Hematopoietic multipotent progenitor cell treated with erythropoietin and hydrocortisone succinate and interleukin-3 and kit ligand, for 15 days (in vitro differentiated cells): ENCODE measurements at regions not wholly inside any gene's neighbourhood (a gene's known extent, or its start where the extent isn't known, plus 50 kb on each side); places are given as distances from the start of the nearest gene placed in this dataset.
A peak's percentile ranks its signal among the peaks of the same experiment; 100 is the strongest.
"Not testable (repeated sequence)": the region's sequence is repeated elsewhere in the genome, so short reads cannot be mapped to it uniquely, and the experiment has no call there.

Experiments
- DNase-seq: peaks from one replicate; pipeline ENCODE4 v3.0.0-alpha.2; 2015; ENCODE audit warnings: low spot score

GRCh38 chr9:110025551-110026170, 182.3 kb downstream of the C9orf152 start:
- DNase-seq = no peak

- no peak for DNase-seq
Observed at GRCh38 chr9:110027671-110028081, 180.3 kb downstream of the C9orf152 start.

DNA sequence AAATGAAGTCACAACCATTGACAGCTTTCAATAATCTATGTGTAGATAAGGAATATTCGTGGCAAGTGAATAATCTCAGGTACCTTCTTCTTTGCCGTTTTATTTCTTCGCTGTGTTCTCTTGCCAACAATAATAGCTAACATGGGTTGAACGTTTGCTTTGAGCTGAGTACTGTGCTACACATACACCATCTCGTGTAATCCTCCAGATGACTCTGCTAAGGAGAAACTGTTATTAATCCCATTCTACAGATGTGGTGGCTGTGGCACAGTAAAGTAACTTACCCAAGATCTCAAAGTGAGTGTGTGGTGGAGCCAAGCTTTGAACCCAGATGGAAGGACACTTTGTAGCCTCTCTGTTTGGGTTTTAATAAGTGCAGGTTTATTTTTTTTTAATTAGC, 179.7 kb downstream of the C9orf152 start:
- no peak for DNase-seq

DNA sequence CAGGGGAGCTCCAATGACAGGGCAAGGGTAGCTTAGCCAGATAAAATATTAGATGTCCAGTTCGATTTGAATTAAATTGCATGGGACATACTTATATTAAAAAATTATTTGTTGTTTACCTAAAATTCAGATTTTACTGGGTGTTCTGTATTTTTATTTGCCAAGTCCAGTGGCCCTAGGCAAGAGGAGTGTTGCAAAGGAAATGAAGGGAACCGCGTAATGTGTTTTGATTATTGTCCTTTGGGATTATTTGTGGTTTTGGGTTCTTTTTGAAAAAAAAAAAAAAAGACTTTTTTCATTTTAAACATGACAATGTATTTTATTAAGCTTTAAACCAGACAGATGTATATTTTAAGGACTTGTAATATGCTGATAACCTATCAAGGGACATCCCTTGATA, 179.3 kb downstream of the C9orf152 start:
- DNase-seq = no peak

- no peak for DNase-seq
Observed at GRCh38 chr9:110029429-110029955, 178.5 kb downstream of the C9orf152 start.

DNA sequence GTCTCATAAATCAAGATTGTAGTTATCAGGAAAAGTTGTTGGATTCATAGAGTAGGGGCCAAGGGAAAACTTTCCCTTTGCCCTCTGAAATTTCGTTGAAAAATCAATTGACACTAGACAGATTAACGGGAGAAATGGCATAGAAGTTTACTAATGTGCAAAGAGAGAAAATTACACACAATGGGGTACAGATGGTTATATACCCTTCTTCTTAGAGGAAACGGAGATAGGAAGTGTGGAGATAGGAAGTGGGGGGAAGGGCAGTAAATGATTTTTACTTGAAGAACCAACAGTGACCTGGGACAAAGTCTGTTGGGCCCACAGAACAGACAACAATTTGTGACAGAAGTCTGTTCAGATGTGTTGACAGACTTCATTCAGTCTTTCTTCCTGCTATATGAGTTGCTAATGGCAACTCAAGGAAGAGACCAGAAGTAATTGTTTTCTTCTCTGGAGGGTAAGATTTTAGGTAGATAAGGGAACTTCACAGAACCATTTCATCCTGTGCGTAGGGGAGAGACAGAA, 177.9 kb downstream of the C9orf152 start:
- DNase-seq = no peak

DNA sequence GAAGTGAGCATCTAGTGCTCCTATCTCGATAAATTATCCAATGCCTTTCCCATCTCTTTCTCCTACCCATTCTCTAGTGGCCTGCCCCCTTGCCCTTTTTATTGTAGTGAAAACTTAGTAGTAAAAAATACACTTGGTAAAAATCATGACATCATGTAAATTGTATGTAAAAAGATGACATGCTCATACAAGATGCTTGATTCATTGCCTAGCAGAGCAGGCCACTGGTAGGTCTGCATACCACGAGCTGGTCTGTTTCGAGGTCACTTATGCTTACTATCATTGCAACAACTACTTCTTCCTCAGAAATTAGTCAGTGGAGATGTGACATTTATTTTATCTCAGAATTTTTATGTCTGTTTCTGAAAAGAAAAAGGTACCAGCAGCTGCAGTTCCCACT, 177.3 kb downstream of the C9orf152 start:
- DNase-seq = no peak

- DNase-seq = no peak
Observed at GRCh38 chr9:110031511-110032173, 176.3 kb downstream of the C9orf152 start.

DNA sequence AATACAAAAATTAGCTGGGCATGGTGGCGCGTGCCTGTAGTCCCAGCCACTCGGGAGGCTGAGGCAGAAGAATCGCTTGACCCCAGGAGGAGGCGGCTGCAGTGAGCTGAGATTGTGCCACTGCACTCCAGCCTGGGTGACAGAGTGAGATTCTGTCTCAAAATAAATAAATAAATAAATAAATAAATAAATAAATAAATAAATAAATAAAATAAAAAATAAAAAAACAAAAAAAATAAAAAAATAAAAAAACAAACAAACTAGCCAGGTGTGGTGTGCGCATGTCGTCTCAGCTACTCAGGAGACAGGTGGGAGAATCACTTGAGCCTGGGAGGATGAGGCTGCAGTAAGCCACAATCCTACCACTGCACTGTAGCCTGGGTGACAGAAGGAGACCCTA, 175.4 kb downstream of the C9orf152 start:
- not testable (repeated sequence) for DNase-seq

DNA sequence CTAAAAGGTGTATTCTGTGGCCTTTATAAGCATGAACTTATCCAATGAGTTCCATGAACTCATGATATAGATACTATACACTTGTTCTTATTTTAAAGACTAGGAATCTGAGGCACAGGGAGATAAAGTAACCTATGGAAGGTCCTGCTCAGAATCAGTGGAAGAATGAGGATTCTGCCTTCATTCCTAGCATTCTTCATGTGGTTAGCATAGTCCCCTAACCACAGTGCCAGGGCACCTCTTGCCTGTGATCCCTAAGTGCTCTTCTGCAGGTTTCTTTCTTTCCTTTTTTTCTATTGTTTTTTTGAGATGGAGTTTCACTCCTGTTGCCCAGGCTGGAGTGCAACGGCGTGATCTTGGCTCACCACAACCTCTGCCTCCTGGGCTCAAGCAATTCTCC, 174.1 kb downstream of the C9orf152 start:
- DNase-seq = no peak

DNA sequence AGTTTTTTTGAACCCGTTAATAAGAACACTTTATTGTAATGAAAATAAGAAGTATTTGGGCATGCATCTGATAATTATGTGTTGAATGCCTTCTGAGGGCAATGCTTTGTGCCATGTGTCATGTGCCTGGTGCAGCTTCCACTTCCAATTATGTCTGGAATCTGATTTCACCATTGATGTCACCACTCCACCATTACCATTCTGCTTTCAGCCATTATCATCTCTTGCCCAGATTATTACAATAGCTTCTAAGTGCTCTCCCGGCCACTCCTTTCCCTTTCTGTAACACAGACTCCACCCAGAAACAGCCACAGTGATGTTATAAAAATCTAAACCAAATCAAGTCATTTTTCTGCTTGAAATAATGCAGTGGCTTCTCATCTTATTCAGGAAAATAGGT, 171.7 kb downstream of the C9orf152 start:
- DNase-seq = no peak

DNA sequence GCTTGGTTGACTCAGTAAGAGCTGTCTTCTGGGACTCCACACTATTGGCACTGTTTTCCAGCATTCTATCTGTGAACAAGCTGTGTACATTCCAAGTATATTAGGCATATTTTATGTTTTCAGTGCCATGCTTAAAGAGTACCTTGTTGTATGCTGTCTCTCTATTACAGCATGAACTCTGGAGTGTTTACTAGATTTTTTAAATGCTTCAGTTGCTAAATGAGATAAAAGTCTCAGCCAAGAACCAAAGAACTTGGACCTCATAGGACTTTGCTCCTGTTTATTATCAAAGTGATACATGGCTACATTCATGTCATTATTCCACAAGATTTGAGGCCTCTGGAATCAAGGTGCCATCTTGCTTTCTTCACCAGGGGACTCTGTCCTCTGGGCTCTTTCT, 167.2 kb downstream of the C9orf152 start:
- no peak for DNase-seq

GRCh38 chr9:110041452-110041851, 166.5 kb downstream of the C9orf152 start:
- no peak for DNase-seq

DNA sequence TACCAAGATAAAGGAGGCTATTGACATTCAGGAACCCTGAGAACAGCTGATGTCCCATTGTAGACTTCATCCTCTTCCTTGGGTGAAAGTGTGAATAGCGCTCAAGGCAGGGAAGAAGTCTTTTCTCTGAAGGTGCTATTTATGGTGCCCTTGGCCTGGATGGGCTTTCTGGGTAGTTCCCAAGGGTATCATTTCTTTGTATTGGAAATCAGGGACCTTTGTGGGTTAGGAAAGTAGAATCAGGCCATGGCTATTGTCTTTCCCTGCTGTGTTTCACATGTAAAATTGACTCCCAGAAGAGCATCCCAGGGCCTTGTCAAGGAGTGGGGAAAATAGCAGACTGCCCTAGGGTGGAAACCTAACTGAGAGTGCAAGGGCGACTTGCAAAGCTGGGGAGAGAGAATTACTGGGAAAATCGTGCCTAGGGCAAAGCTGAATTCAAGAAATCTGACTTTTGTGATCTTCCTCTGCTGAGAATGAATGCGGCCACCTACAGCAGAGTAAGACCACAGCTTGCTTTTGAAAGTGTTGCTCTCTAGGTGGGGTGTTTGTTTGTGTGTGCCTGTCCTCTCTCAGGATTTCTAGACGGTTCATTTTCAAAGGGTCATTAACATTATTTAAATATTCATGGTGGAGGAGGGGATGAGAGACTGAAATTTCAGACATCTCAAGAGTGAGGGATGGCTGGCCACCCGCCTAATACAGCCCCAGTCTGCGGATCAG, 160.6 kb downstream of the C9orf152 start:
- no peak for DNase-seq

DNA sequence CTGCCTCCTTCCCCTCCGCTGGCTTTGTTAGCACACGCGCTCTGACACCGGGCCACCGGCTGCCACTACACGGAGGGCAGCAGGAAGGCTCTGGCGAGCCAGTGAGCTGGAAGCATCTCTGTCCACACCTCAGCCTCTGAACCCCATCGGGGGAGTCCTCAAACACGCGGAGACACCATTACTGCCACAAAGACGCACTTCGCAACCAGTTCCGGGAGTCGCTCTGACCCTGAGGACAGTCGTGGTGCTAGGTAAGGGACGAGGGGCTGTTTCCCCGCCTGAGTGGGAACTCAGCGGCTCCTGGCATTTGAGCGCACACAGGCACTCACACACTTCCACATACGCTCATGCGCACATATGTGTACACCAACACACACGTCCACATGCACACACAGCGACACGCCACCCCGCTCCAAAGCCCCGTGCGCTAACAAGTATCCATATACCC, 160.0 kb downstream of the C9orf152 start:
- no peak for DNase-seq

- peak; percentile 23 for DNase-seq
Observed at GRCh38 chr9:110048403-110048975, 159.5 kb downstream of the C9orf152 start.

DNA sequence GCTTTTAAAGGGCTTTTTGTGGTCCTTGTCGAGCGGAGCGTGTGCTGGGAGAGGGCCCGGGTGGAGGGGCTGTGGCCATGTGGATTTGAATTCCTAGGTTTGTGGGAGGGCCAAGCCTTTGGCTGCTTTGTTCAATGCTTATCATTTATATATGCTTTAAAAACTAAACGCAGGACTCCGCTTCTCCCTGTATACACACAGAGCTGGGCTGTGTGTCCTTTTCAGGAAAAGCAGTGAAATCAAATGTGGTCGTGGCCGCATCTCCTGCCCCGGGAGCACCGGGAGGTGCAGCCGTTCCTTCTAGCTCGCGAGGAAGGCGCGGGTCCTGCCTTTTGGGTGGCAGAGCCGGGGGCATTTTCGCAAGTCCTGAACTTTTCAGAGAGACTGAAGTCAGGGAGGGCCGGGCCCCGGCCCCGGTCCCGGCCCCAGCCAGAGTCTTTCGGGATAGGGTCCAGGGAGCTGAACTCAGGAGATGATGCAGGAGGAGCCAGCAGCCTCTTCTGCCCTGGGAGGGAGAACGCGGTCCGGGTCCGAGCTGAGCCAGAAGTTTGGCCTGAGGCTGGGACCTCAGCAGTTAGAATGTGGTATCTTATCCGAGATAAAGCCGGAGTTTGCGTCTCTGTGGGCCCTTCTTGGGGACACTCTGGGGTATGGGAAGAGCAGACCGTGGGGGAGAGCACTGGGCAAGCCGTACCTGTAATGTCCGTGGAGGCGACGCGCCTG, 158.8 kb downstream of the C9orf152 start:
- no peak for DNase-seq

DNA sequence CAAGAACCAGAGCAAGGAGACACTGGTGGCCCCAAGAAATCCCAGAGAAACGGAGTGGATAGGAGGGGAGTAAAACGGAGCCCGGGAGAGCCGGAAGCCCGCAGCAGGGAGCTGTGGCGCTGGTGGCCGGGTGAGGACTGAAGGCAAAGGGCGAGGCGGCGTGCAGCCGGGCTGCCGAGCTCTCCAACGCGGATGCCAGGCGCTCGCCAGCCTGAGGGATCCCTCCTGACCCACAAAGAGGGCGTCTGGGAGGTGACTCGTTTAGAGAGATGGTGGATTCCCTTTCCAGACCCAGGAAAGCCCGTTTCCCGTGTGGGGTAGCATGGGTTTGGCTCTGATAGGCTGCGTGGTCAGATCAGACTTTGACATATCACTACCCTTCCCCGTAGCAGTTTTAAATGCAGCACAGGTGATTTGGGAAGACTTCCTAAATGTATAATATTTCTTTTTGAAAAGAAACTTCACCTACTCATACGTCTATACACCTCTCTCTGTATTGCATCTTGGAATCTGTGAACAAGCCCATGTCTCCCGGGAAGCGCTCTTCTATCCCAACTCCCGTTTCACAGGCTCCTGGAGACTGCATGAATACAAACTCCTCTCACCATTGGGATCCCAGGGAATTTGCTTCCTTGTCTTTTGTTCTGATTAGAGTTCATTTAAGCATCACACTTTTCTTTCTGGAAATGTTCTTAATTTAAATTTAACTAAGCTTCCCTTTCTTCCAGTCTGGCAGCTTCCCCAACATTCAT, 158.1 kb downstream of the C9orf152 start:
- no peak for DNase-seq

DNA sequence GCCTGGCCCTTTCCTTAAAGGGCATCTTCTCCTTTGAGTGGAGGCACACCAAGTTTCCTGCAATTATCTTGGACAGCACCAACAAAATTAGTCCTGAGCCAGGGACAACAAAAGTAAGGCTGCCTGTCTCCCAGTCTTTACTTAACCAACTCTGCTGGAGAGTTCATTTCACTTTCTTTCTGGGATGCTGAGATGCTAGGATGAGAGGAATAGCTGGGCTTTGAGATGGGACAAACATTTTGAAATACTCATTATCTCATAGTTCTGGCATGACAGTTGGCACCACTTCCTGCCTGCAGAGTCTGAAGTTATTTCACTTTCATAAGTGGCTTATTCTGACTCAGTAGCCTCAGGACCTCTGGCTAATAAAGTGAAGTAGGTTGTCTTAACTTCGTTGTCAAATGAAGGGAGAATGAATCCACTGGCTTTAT, 157.0 kb downstream of the C9orf152 start:
- no peak for DNase-seq

DNA sequence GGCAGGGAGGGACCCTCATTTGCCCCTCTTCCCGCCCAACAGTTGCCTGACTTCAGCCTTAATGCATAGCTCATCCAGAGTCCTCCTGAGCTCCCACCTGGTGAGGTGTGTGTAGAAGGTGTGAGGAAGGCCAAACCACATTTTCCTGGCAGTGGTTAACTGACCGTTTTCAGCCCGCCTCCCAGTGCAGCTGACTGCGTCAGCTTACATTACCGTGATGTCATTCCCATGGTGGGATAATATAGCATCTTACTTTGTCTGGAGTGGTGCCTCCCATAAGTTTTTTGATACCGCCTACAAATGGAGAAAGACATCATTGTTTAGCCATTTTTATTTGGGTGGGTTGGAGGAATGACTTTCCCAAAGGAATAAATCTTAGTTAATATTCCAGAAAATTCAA, 151.9 kb downstream of the C9orf152 start:
- DNase-seq = no peak
